Breast epithelium (tissue), 4 donors: ENCODE measurements at regions not wholly inside any gene's neighbourhood (a gene's known extent, or its start where the extent isn't known, plus 50 kb on each side); places are given as distances from the start of the nearest gene placed in this dataset.

Experiments used
- DNase-seq, 2 donors: peaks; one replicate each; pipeline ENCODE4 v3.0.0-alpha.2; 2019; ENCODE audit warnings: low spot score in 2 of 2
- H3K27ac ChIP-seq, 2 donors: fragments of 200-600 bp; sonication (generic) in 1 of 2; one replicate each; pipeline ENCODE4 v1.5.1; 2016 to 2019; ENCODE audit warnings: mild to moderate bottlenecking in 1 of 2
- H3K27me3 ChIP-seq, 2 donors: fragments of 200-600 bp; sonication (generic) in 1 of 2; one replicate each; pipeline versions ENCODE4 v1.5.1 to v1.6.0; 2017 to 2019; ENCODE audit warnings: control low read depth in 1 of 2, mild to moderate bottlenecking in 1 of 2
- H3K36me3 ChIP-seq: fragments of 200-600 bp; one replicate; pipeline ENCODE4 v1.5.1; 2019
- H3K4me1 ChIP-seq, 2 donors: fragments of 200-600 bp; sonication (generic); one replicate each; pipeline ENCODE4 v1.5.1; 2016 to 2019; ENCODE audit warnings: control low read depth in 1 of 2
- H3K4me3 ChIP-seq, 3 donors: fragments of 200-600 bp; sonication (generic); 1 replicate in 2 of 3; 2 replicates in 1 of 3; pipeline ENCODE4 v1.5.1; 2016 to 2019; ENCODE audit warnings: mild to moderate bottlenecking in 3 of 3, moderate library complexity in 2 of 3
- H3K9me3 ChIP-seq, 2 donors: fragments of 200-600 bp; sonication (generic) in 1 of 2; one replicate each; pipeline ENCODE4 v1.5.1; 2016 to 2019; ENCODE audit warnings: control low read depth in 1 of 2
- CTCF ChIP-seq, 3 donors: fragments of 450-650 bp; IDR thresholded peaks; one replicate each; pipeline ENCODE4 v1.5.1; 2016 to 2017; ENCODE audit warnings: antibody characterized with exemption in 3 of 3, mild to moderate bottlenecking in 3 of 3, moderate library complexity in 3 of 3
- POLR2A ChIP-seq: fragments of 450-650 bp; IDR thresholded peaks from one replicate; pipeline ENCODE4 v1.6.1; 2016; ENCODE audit warnings: antibody characterized with exemption, mild to moderate bottlenecking, moderate library complexity
- POLR2AphosphoS5 ChIP-seq, 3 donors: sonication (generic); formaldehyde crosslinking; IDR thresholded peaks; one replicate each; pipeline ENCODE4 v1.6.1; 2017; ENCODE audit warnings: antibody characterized with exemption in 3 of 3
- intact Hi-C: fragments of 100-400 bp; cut with DNase I; formaldehyde crosslinking; loops from one replicate; pipeline ENCODE4 v1.15.1; 2023; ENCODE audit warnings: low total_unique reads

- no peak for DNase-seq
- TF ChIP-seq POLR2AphosphoS5 (IDR thresholded peaks at IDR 0.05) (no peak), POLR2A (no peak), CTCF (IDR thresholded peaks at IDR 0.05) (no peak)
- Histone ChIP-seq H3K36me3 (no peaks in the 10 kb centered on the region), H3K4me1 (no peaks in the 10 kb centered on the region), H3K27ac (no peak overlapping the region), H3K4me3 (no peak overlapping the region), H3K9me3 (no peaks in the 10 kb centered on the region), H3K27me3 (no peaks in the 10 kb centered on the region)
- intact Hi-C loops = no loop called here
Measured at GRCh38 chr9:23907343-23907742, 81.3 kb upstream of the ELAVL2 start.

- Histone ChIP-seq H3K27me3 (no peaks in the 10 kb centered on the region), H3K27ac (no peak overlapping the region), H3K9me3 (peaks cover under 1 to 23% of the 10 kb centered on the region in 2 donors), H3K36me3 (no peaks in the 10 kb centered on the region), H3K4me3 (no peak overlapping the region), H3K4me1 (no peaks in the 10 kb centered on the region)
- intact Hi-C loops = no loop called here
- TF ChIP-seq POLR2A = no peak
- no peak for TF ChIP-seq CTCF (IDR thresholded peaks at IDR 0.05)
- no peak for TF ChIP-seq POLR2AphosphoS5 (IDR thresholded peaks at IDR 0.05)
- no peak for DNase-seq
Measured at GRCh38 chr9:23887781-23888180, 61.7 kb upstream of the ELAVL2 start.
